H7 (cell line): ENCODE measurements at regions not wholly inside any gene's neighbourhood (a gene's known extent, or its start where the extent isn't known, plus 50 kb on each side); places are given as distances from the start of the nearest gene placed in this dataset.

ENCODE experiments used
- DNase-seq: peaks from one replicate; pipeline ENCODE4 v3.0.0; 2012
- H3K27me3 ChIP-seq: 2 replicates; pipeline ENCODE4 v1.6.0; 2011; ENCODE audit warnings: mild to moderate bottlenecking, low read length; ENCODE audit not compliant: control insufficient read depth, insufficient read depth
- H3K36me3 ChIP-seq: replicated peaks from 2 replicates; pipeline ENCODE4 v1.5.1; 2011; ENCODE audit warnings: low read length; ENCODE audit not compliant: control insufficient read depth, insufficient read depth
- H3K4me3 ChIP-seq: 2 replicates; pipeline ENCODE4 v1.5.1; 2011; ENCODE audit warnings: low read depth, mild to moderate bottlenecking, control low read depth, low read length, moderate library complexity; ENCODE audit not compliant: insufficient read depth

GRCh38 chr1:112255080-112255479 lies 140.9 kb upstream of the CTTNBP2NL start:
- no peaks in the 10 kb centered on the region for H3K27me3 ChIP-seq
- DNase-seq, result no peak
- H3K36me3 ChIP-seq, result no peaks in the 10 kb centered on the region
- H3K4me3 ChIP-seq, result no peak overlapping the region

DNA sequence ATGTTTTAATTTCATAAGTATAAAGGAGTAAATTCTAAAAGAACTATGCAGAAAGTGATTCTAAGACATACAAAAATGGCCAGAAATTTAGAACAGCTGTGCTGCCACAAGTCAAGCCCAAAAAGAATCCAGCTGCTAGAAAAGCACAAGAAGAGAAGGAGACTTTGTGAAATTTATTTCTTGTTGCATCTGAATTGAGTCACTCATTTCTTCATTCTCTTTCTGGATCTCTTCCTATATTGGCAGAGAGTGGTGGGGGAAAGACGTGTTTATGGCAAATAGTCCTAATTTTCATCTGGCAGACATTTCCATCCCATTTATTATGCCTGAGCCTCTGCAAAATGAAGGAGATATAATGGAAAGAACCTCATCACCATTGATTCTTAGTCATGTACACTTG lies 139.6 kb upstream of the CTTNBP2NL start:
- H3K36me3 ChIP-seq, result no peaks in the 10 kb centered on the region
- no peak for DNase-seq
- H3K27me3 ChIP-seq, result no peaks in the 10 kb centered on the region
- H3K4me3 ChIP-seq, result no peak overlapping the region

DNA sequence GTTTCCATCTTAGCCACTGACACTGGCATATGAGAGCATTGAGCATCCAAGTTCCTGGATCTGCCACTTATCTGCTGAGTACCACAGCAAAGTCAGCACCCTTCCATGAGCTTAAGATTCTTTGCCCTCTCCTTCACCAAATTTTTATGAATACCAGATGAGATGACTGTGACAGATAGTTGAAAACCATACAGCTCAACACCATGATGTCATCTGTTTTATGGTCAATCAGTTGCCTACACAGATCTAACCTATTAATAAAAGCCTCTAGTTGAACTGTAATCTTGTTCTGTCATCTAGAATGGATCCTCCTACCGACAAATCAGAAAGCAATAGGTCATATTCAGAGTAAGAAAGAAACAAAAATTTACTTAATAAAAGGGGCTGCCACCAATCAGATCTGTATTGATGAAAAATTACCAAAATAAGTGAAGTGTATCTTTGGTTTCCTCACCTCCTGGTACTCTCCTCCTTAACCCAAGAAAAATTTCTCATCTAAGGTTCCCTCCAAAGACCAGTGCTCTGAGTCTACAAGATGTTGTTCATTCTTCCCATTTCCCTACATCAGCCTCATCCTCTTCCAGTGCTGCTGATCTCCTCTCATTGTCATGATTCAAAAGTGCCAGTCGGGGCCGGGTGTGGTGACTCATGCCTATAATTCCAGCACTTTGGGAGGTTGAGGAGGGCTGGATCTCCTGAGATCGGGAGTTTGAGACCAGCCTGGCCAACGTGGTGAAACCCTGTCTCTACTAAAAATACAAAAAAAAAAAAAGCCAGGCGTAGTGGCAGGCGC lies 138.8 kb upstream of the CTTNBP2NL start:
- Histone ChIP-seq H3K27me3 (no peaks in the 10 kb centered on the region), H3K4me3 (no peak overlapping the region), H3K36me3 (no peaks in the 10 kb centered on the region)
- no peak for DNase-seq

DNA sequence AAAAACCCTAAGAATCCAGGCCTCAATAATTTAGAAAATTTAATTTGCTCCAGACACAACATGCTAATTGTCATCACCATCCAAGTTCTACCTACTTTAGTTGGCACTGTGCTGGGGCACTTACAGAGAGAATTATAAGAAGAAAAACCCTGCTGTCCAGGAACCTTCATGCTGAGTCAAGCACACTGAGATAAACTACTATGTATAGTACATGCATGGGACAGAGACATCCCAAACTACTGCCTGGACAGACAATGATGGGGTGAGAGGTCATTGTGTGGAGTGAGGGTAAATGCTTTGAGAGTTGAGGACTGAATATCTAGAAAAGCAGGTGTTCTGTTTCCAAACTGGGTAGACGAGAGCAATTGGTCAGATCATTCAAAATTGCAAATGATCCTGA lies 135.3 kb upstream of the CTTNBP2NL start:
- no peaks in the 10 kb centered on the region for H3K36me3 ChIP-seq
- H3K4me3 ChIP-seq, result no peak overlapping the region
- no peaks in the 10 kb centered on the region for H3K27me3 ChIP-seq
- DNase-seq, result no peak

DNA sequence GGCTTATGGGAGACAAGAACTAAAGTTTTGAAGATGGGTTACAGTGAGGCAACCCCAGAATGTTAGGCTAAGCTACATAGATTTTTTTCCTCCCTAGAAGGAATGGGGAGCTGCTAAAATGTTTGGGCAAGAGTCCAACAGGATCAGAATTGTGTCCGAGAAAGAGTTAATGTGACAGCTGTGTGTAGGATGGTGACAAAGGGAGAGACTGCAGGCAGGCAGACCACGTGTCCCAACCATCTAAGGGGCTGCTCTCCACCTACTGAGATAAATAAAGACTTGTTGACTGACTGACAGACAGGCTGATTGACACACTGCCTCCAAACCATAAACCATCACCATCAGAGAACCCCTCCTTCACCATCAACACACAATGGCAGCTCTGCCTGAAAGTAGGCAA lies 133.7 kb upstream of the CTTNBP2NL start:
- no peak for DNase-seq
- Histone ChIP-seq H3K27me3 (no peaks in the 10 kb centered on the region), H3K4me3 (no peak overlapping the region), H3K36me3 (no peaks in the 10 kb centered on the region)

- no peak for DNase-seq
- no peaks in the 10 kb centered on the region for H3K27me3 ChIP-seq
- H3K36me3 ChIP-seq, result no peaks in the 10 kb centered on the region
- H3K4me3 ChIP-seq, result no peak overlapping the region
Observed at GRCh38 chr1:112263042-112263441, 133.0 kb upstream of the CTTNBP2NL start.

DNA sequence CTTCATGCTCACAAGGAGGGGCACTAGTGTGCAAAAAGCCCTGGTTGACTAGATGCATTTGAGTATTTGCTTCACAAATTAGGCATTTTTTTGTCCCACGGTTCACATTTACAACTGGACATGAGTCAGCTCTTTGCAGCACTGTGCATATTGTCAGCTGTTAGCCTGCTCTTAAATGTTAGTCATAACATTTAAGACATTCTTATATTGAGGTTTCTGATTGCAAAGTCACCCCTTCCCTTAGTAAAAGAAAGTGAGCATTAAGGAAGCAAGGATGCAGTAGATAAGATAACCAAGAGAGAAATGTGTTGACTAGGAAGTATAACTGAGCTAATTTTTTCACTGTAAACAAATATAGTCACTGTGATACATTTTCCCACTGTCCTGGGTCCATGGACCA lies 132.6 kb upstream of the CTTNBP2NL start:
- H3K36me3 ChIP-seq, result no peaks in the 10 kb centered on the region
- DNase-seq, result no peak
- no peak overlapping the region for H3K4me3 ChIP-seq
- H3K27me3 ChIP-seq, result no peaks in the 10 kb centered on the region

- Histone ChIP-seq H3K27me3 (no peaks in the 10 kb centered on the region), H3K4me3 (no peak overlapping the region), H3K36me3 (no peaks in the 10 kb centered on the region)
- DNase-seq, result no peak
Observed at GRCh38 chr1:112264010-112264409, 132.0 kb upstream of the CTTNBP2NL start.

GRCh38 chr1:112264553-112264952 lies 131.5 kb upstream of the CTTNBP2NL start:
- DNase-seq, result no peak
- Histone ChIP-seq H3K4me3 (no peak overlapping the region), H3K27me3 (no peaks in the 10 kb centered on the region; the same call in 1 of the 2 replicates), H3K36me3 (no peaks in the 10 kb centered on the region)

DNA sequence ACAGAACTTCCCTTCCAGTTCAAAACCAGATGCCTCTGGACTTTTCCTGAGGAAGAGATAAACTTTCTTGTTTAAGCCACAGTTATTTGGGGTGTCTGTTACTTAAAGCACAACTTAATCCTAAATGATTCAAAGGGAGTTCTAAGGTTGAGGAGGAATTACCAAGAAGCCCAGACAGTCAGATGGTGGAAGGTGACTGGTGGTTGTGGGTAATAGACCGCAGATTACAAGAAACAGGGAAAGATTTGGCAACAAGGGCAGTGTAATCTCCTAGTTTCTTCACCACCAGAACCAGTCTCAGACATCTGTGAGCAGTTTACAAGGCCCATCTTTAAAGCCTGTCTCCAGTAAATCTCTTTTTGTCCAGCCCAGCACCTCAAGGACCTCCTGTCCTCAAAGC lies 130.1 kb upstream of the CTTNBP2NL start:
- Histone ChIP-seq H3K27me3 (no peaks in the 10 kb centered on the region; the same call in 1 of the 2 replicates), H3K4me3 (no peak overlapping the region), H3K36me3 (no peaks in the 10 kb centered on the region)
- no peak for DNase-seq

DNA sequence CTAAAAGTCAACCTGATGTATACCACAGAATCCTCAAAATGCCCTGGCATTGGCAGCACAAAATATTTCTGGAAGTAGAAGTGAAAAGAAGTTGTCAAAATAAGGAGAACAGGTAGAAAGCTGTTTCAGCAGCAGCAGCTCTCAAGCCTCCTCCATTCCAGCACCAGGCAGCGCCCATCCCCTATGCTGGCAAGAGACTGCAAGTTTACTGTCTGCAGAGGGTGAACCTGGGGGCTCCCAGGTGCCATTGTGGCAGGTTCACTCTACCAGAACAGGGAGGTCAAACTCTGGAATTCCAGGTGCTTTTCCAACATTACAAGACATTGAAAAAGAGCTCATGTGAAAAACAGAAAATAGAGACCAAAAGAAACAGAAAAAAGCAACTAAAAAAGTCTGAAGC lies 128.8 kb upstream of the CTTNBP2NL start:
- DNase-seq, result no peak
- H3K4me3 ChIP-seq, result no peak overlapping the region
- no peaks in the 10 kb centered on the region for H3K36me3 ChIP-seq
- H3K27me3 ChIP-seq, result no peaks in the 10 kb centered on the region; the same call in 1 of the 2 replicates

- Histone ChIP-seq H3K36me3 (no peaks in the 10 kb centered on the region), H3K4me3 (no peak overlapping the region), H3K27me3 (no peaks in the 10 kb centered on the region; the same call in 1 of the 2 replicates)
- DNase-seq, result no peak
Observed at GRCh38 chr1:112267929-112268328, 128.1 kb upstream of the CTTNBP2NL start.

GRCh38 chr1:112268408-112268807 lies 127.6 kb upstream of the CTTNBP2NL start:
- no peak for DNase-seq
- H3K4me3 ChIP-seq, result no peak overlapping the region
- H3K27me3 ChIP-seq, result no peaks in the 10 kb centered on the region; the same call in 1 of the 2 replicates
- no peaks in the 10 kb centered on the region for H3K36me3 ChIP-seq

DNA sequence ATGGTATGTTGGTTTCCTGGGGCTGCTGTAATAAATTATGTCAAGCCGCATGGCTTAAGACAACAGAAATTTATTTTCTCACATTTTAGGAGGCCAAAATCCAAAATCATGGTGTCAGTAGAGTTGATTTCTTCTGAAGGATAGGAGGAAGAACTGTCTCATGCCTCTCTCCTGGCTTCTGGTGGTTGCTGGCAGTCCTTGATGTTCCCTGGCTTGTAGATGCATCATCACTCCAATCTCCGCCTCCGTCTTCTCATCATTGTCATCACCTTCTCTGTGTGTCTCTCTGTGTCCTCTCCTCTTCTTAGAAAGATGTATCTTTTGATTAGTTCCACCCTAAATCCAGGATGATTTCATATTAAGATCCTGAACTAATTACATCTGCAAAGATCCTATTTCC lies 124.7 kb upstream of the CTTNBP2NL start:
- no peak for DNase-seq
- Histone ChIP-seq H3K4me3 (no peak overlapping the region), H3K27me3 (no peaks in the 10 kb centered on the region; the same call in 1 of the 2 replicates), H3K36me3 (no peaks in the 10 kb centered on the region)

DNA sequence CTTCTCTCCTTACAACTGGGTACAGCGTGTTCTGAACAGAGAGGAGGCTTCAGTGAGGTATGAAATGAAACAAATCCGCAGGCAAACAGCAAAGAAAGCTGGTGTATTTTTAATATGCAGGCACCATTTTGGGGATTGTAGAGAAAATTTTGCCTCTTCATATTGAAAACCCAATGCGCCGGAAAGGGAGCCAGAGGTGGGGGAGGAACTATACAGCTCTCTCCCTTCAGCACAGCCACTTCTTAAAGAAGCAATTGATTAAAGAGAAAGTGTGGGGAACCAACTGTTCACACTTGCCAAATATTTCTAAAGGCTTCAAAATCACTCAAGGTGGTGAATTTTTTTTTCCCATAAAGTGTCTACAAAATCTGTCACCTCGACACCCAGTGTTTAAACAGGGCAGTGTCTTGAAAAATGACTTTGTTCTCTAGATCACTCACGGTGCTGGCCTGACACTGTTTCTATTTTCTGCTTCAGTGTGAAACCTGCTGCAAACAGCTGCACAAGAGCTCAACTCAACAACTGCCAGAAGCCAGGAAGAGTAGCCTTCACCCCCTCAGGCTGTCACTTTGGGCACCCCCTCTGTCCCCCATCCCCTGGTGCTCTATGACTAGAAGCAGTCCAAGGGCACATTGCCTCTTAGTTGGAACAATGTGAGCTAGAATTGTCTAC lies 123.8 kb upstream of the CTTNBP2NL start:
- no peak for DNase-seq
- no peak overlapping the region for H3K4me3 ChIP-seq
- no peaks in the 10 kb centered on the region for H3K36me3 ChIP-seq
- H3K27me3 ChIP-seq, result no peaks in the 10 kb centered on the region; the same call in 1 of the 2 replicates
